IMR-90 (cell line): ENCODE measurements at regions not wholly inside any gene's neighbourhood (a gene's known extent, or its start where the extent isn't known, plus 50 kb on each side); places are given as distances from the start of the nearest gene placed in this dataset.

Experiments used
- CEBPB ChIP-seq: IDR thresholded peaks from 2 replicates; pipeline ENCODE4 v1.6.1; 2012; ENCODE audit warnings: low read depth, low read length, improper control_type of control experiment
- MXI1 ChIP-seq: IDR thresholded peaks from 2 replicates; pipeline ENCODE4 v1.6.1; 2012; ENCODE audit warnings: low read depth, mild to moderate bottlenecking, low read length, moderate library complexity, borderline replicate concordance
- POLR2A ChIP-seq: IDR thresholded peaks from 2 replicates; pipeline ENCODE4 v1.6.1; 2012; ENCODE audit warnings: mild to moderate bottlenecking, low read depth, low read length
- RAD21 ChIP-seq: IDR thresholded peaks from 2 replicates; pipeline ENCODE4 v1.6.1; 2012; ENCODE audit warnings: low read length, improper control_type of control experiment
- SMC3 ChIP-seq: fragments of 150-350 bp; IDR thresholded peaks from 2 replicates; pipeline ENCODE4 v1.6.1; 2016; ENCODE audit warnings: low read depth, mild to moderate bottlenecking, antibody characterized with exemption, low read length, moderate library complexity
- USF2 ChIP-seq: fragments of 150-350 bp; IDR thresholded peaks from 2 replicates; pipeline ENCODE4 v1.6.1; 2017; ENCODE audit warnings: mild to moderate bottlenecking, antibody characterized with exemption, low read length, low read depth
- TF ChIP-seq, protein P1 (sequence below): conservative IDR thresholded peaks from 2 replicates; pipeline ENCODE4 v1.5.1; 2012; ENCODE audit warnings: mild to moderate bottlenecking, low read depth, low read length, improper control_type of control experiment

DNA sequence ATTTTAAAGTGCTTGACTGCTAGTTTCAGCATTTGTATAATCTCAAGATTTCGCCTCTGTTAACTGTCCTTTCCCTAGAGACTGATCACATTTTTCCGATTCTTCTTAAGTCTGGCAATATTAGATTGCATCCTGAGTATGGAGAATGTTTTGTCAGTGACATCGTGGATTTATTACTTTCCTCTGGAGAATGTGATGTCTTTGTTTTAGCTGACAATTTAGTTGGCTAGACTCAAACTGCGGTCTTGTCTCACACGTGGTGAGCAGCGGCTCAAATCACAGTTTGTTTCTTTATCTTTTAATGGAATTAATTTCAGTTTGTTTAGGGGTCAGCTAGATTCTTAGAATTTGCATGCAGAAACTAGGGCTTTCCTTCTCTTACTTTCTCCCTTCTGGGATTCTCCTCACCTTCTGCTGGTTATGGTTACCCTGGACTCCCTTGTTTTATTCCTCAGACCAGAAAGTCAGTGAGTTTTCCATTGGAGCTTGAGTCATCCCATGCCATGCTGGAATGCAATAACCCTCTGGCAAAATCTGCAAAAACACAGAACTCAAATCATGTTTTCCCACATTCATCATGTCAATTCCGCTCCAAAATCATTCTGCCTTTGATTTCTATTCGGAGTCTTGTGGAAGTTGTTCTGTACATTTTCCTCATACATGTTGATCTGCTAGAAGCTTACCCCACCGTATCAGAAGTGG lies 327.2 kb upstream of the TRIB2 start:
- TF ChIP-seq USF2 (no peak), CEBPB (no peak), POLR2A (no peak), SMC3 (no peak), MXI1 (no peak), RAD21 (no peak)
- TF ChIP-seq, protein P1, sequence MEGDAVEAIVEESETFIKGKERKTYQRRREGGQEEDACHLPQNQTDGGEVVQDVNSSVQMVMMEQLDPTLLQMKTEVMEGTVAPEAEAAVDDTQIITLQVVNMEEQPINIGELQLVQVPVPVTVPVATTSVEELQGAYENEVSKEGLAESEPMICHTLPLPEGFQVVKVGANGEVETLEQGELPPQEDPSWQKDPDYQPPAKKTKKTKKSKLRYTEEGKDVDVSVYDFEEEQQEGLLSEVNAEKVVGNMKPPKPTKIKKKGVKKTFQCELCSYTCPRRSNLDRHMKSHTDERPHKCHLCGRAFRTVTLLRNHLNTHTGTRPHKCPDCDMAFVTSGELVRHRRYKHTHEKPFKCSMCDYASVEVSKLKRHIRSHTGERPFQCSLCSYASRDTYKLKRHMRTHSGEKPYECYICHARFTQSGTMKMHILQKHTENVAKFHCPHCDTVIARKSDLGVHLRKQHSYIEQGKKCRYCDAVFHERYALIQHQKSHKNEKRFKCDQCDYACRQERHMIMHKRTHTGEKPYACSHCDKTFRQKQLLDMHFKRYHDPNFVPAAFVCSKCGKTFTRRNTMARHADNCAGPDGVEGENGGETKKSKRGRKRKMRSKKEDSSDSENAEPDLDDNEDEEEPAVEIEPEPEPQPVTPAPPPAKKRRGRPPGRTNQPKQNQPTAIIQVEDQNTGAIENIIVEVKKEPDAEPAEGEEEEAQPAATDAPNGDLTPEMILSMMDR, result no peak
